Stomach (tissue), 8 donors: ENCODE measurements at regions not wholly inside any gene's neighbourhood (a gene's known extent, or its start where the extent isn't known, plus 50 kb on each side); places are given as distances from the start of the nearest gene placed in this dataset.

Source experiments
- DNase-seq, 2 donors: peaks; one replicate each; pipeline versions ENCODE4 v3.0.0 to v3.0.0-alpha.2; 2013 to 2019
- H3K27ac ChIP-seq, 5 donors: fragments of 200-600 bp in 4 of 5; sonication (generic) in 4 of 5; one replicate each; pipeline ENCODE4 v1.5.1; 2013 to 2019; ENCODE audit warnings: mild to moderate bottlenecking in 1 of 5, moderate library complexity in 1 of 5
- H3K27me3 ChIP-seq, 3 donors: fragments of 200-600 bp; sonication (generic); one replicate each; pipeline ENCODE4 v1.5.1; 2017 to 2019; ENCODE audit warnings: mixed run types in 1 of 3
- H3K36me3 ChIP-seq, 4 donors: fragments of 200-600 bp; sonication (generic); 1 replicate in 3 of 4; 2 replicates in 1 of 4; pipeline ENCODE4 v1.5.1; 2016 to 2019
- H3K4me1 ChIP-seq, 4 donors: fragments of 200-600 bp; sonication (generic); one replicate each; pipeline ENCODE4 v1.5.1; 2016 to 2019
- H3K4me3 ChIP-seq, 4 donors: fragments of 200-600 bp; sonication (generic) in 3 of 4; one replicate each; pipeline ENCODE4 v1.5.1; 2016 to 2019; ENCODE audit warnings: mild to moderate bottlenecking in 1 of 4
- H3K9me3 ChIP-seq, 4 donors: fragments of 200-600 bp; sonication (generic); one replicate each; pipeline ENCODE4 v1.5.1; 2016 to 2019
- CTCF ChIP-seq, 7 experiments: fragments of 450-650 bp in 4 of 7; fragments of 200-600 bp in 3 of 7; sonication (generic) in 3 of 7; IDR thresholded peaks; one replicate each; pipeline ENCODE4 v1.5.1; 2016 to 2019; ENCODE audit warnings: antibody characterized with exemption in 7 of 7, control low read depth in 2 of 7, mild to moderate bottlenecking in 1 of 7
- EP300 ChIP-seq: sonication (generic); formaldehyde crosslinking; IDR thresholded peaks from one replicate; pipeline ENCODE4 v1.6.1; 2017; ENCODE audit warnings: antibody characterized with exemption
- POLR2A ChIP-seq, 4 donors: fragments of 450-650 bp; IDR thresholded peaks; one replicate each; pipeline ENCODE4 v1.6.1; 2016; ENCODE audit warnings: antibody characterized with exemption in 4 of 4, control low read depth in 2 of 4, mild to moderate bottlenecking in 1 of 4, moderate library complexity in 1 of 4
- POLR2AphosphoS5 ChIP-seq, 3 donors: sonication (generic); formaldehyde crosslinking; IDR thresholded peaks; one replicate each; pipeline ENCODE4 v1.6.1; 2016; ENCODE audit warnings: antibody characterized with exemption in 3 of 3
- WGBS, 5 donors: extraction: QIAGEN DNeasy Blood & Tissue Kit in 3 of 5; methylation state at CpG; one replicate each; pipeline versions ENCODE4 v1.1.5 to v1.1.7; 2013 to 2018; 5-methylcytosine and 5-hydroxymethylcytosine counted together
- intact Hi-C: fragments of 100-400 bp; cut with DNase I; formaldehyde crosslinking; loops from one replicate; pipeline ENCODE4 v1.15.1; 2023; ENCODE audit warnings: low total_unique reads
- donor health status: healthy with polysubstance abuse.
- donor health status: Bipolar disorder and iron deficiency.
- donor health status: healthy.

GRCh38 chr18:75507636-75508035, 80.1 kb upstream of the SMIM21 start:
- 86 to 92% (median 89%) methylated on average over 5 of the region's 5 CpGs for WGBS, 5 donors
- no peak for TF ChIP-seq CTCF (IDR thresholded peaks at IDR 0.05)
- no peak for TF ChIP-seq EP300
- TF ChIP-seq POLR2AphosphoS5 (IDR thresholded peaks at IDR 0.05): no peak
- no peak for TF ChIP-seq POLR2A (IDR thresholded peaks at IDR 0.05)
- peaks cover 0 to 6% (median 4%) of the 10 kb centered on the region in 4 donors for H3K9me3 ChIP-seq
- H3K27me3 ChIP-seq: no peaks in the 10 kb centered on the region
- no peaks in the 10 kb centered on the region for H3K36me3 ChIP-seq
- no peak overlapping the region for H3K27ac ChIP-seq
- no peak for DNase-seq
- H3K4me1 ChIP-seq: no peaks in the 10 kb centered on the region
- intact Hi-C loops: no loop called here
- H3K4me3 ChIP-seq: no peak overlapping the region

- Histone ChIP-seq H3K4me1 (no peaks in the 10 kb centered on the region), H3K4me3 (no peak overlapping the region), H3K36me3 (no peaks in the 10 kb centered on the region), H3K9me3 (no peaks in the 10 kb centered on the region), H3K27ac (no peak overlapping the region), H3K27me3 (no peaks in the 10 kb centered on the region)
- intact Hi-C loops: no loop called here
- no peak for DNase-seq
- WGBS, 5 donors: 81 to 92% (median 88%) methylated on average over 7 of the region's 7 CpGs
- TF ChIP-seq EP300 (no peak), POLR2AphosphoS5 (IDR thresholded peaks at IDR 0.05) (no peak), CTCF (IDR thresholded peaks at IDR 0.05) (no peak), POLR2A (IDR thresholded peaks at IDR 0.05) (no peak)
Observed at GRCh38 chr18:75506913-75507312, 79.4 kb upstream of the SMIM21 start.

DNA sequence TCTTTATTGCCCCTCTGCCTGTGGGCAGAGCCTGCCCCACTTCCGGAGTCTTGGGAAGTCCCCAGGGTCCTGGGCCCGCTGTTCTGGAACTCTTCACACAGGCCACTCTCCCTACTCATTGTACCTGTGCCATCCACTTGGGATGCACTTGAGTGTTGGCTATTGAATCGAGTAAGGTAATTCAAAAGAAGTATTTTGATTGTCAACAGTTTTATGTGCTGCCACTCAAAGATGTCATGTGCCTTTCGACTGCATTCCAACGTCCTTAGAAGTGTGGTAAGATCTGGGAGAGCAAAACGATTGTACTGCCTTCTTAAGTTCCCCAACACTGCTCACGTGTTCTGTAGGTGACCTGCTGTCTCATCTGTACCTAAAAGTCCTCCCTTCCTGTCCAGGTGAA, 77.0 kb upstream of the SMIM21 start:
- TF ChIP-seq POLR2A (IDR thresholded peaks at IDR 0.05) (no peak), POLR2AphosphoS5 (IDR thresholded peaks at IDR 0.05) (no peak), EP300 (no peak), CTCF (IDR thresholded peaks at IDR 0.05) (no peak)
- no peak overlapping the region for H3K27ac ChIP-seq
- H3K36me3 ChIP-seq: no peaks in the 10 kb centered on the region
- H3K4me3 ChIP-seq: no peak overlapping the region
- peaks cover 0 to 7% (median 0%) of the 10 kb centered on the region in 4 donors for H3K4me1 ChIP-seq
- H3K27me3 ChIP-seq: no peaks in the 10 kb centered on the region
- no peaks in the 10 kb centered on the region for H3K9me3 ChIP-seq
- WGBS, 5 donors: 74 to 85% (median 78%) methylated on average over 7 of the region's 7 CpGs
- intact Hi-C loops: no loop called here
- no peak for DNase-seq

DNA sequence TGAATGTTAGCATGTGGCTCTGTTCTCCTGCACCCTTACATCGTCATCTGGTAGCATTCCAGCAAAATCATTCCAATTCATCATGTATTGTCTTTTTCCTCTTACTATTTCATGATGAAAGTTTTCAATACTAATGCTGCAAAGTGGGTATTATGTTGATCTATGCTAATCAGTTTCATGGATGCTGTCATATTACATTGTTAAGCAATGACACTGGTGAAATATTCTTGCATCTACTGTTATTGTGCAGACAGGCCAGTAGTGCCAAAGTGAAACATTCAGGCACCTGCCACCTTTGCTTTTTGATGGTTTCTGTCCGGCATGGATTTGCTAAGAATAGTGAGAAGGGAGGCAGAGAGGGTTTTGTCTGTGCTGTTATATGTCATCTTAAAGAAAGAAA, 76.1 kb upstream of the SMIM21 start:
- 83 to 93% (median 91%) methylated on average over 2 of the region's 2 CpGs for WGBS, 5 donors
- intact Hi-C loops: no loop called here
- no peak overlapping the region for H3K27ac ChIP-seq
- H3K36me3 ChIP-seq: no peaks in the 10 kb centered on the region
- no peaks in the 10 kb centered on the region for H3K9me3 ChIP-seq
- DNase-seq: no peak
- H3K27me3 ChIP-seq: no peaks in the 10 kb centered on the region
- H3K4me1 ChIP-seq: peaks cover 0 to 7% (median 0%) of the 10 kb centered on the region in 4 donors
- no peak for TF ChIP-seq EP300
- no peak for TF ChIP-seq POLR2A (IDR thresholded peaks at IDR 0.05)
- TF ChIP-seq CTCF (IDR thresholded peaks at IDR 0.05): no peak
- TF ChIP-seq POLR2AphosphoS5 (IDR thresholded peaks at IDR 0.05): no peak
- no peak overlapping the region for H3K4me3 ChIP-seq
